22Rv1 (cell line): ENCODE measurements at regions not wholly inside any gene's neighbourhood (a gene's known extent, or its start where the extent isn't known, plus 50 kb on each side); places are given as distances from the start of the nearest gene placed in this dataset.

Experiments
- H3K27ac ChIP-seq: fragments of 450-650 bp; 2 replicates; pipeline ENCODE4 v1.5.1; 2017
- ZFX ChIP-seq: fragments of 450-650 bp; IDR thresholded peaks from 2 replicates; pipeline ENCODE4 v1.6.1; 2017; ENCODE audit warnings: antibody characterized with exemption, borderline replicate concordance
- TF ChIP-seq, protein P1 (sequence below): fragments of 450-650 bp; IDR thresholded peaks from 2 replicates; pipeline ENCODE4 v1.5.1; 2017; ENCODE audit warnings: mild to moderate bottlenecking

DNA sequence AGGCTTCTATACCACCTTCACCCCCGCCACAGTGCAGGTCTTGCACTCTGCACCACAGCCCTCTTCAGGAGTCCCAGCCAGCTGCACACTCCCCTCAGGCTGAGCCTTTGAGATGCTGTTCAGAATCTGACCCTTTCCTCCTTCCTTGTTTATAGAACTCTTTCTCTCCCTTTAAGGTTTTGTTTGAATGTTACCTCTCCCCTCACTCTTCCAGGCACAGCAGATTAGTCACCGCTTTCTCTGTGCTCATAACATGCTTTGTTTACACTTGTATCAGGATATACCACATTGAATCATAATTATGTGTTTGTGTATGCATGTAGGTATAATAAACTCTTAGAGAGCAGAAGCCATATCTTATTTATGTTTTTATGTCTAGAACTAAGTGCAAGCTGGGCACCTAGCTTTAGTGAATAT lies 168.4 kb upstream of the BCL6 start:
- no peak overlapping the region for H3K27ac ChIP-seq
- TF ChIP-seq, protein P1, sequence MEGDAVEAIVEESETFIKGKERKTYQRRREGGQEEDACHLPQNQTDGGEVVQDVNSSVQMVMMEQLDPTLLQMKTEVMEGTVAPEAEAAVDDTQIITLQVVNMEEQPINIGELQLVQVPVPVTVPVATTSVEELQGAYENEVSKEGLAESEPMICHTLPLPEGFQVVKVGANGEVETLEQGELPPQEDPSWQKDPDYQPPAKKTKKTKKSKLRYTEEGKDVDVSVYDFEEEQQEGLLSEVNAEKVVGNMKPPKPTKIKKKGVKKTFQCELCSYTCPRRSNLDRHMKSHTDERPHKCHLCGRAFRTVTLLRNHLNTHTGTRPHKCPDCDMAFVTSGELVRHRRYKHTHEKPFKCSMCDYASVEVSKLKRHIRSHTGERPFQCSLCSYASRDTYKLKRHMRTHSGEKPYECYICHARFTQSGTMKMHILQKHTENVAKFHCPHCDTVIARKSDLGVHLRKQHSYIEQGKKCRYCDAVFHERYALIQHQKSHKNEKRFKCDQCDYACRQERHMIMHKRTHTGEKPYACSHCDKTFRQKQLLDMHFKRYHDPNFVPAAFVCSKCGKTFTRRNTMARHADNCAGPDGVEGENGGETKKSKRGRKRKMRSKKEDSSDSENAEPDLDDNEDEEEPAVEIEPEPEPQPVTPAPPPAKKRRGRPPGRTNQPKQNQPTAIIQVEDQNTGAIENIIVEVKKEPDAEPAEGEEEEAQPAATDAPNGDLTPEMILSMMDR: no peak
- TF ChIP-seq ZFX: no peak

DNA sequence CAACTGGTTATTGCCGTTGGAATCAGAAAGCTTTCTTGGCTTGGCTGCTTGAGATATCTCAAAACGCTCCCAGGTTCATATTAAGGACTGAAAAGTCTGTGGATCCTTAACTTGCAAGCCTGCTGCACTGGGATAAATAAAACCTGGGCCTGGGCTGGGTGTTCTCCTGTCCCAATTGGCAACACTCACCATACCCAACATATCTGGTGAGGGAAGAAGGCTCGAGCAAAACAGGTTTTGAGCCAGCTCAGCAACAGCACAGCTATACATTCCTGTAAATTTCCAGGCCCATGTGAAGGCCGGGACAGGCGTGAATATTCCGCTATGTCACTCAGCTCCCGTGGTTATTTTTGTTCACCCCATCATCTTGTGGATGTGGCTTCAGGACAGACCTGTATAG lies 169.0 kb upstream of the BCL6 start:
- H3K27ac ChIP-seq: no peak overlapping the region
- no peak for TF ChIP-seq ZFX
- TF ChIP-seq, protein P1: no peak

DNA sequence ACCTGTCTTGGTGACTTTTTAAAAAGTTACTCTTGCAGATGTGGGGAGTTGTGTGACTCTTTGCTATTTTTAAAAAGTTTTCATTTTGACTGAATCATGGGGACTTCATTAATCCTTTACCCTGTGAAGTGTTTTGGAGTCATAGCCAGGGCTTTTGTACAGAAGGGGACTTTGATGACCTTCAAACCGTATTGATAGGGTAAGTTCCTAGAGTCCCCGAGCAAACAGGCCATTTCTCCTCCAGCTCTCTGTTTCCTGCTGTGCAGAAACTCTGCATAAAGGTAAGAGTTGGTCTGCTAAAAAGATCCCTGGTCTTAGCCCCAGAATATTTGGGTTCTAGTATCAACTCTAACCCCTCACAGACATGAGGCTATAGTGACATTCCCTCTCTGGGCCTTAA lies 170.8 kb upstream of the BCL6 start:
- H3K27ac ChIP-seq: no peak overlapping the region
- TF ChIP-seq, protein P1: no peak
- TF ChIP-seq ZFX: no peak

DNA sequence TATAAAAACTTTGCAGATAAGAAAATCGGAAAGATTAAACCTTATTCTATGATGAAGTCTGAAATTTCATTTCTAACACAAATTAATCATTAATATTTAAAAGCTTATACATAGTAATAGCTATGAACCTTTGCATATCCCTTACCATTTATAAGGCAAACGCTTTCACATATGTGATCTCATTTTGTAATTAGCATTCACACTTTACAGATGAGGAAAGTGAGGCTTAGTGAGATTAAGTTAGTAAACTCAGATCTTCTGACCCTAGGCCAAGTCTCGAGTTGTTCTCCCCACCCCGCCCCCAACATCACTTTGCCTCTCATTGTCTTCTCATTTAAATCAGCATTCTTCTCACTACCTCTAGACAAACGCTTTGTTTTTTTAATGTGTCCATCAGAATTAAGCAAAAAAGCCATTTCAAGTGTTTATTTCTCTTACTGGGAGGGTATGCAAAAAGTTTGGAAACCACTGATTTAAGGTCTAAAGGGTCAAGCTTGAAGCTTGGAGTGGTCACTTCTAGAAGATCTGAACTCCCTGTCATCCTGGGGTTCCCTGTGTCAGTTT lies 172.9 kb upstream of the BCL6 start:
- H3K27ac ChIP-seq: no peak overlapping the region
- TF ChIP-seq, protein P1: no peak
- no peak for TF ChIP-seq ZFX

DNA sequence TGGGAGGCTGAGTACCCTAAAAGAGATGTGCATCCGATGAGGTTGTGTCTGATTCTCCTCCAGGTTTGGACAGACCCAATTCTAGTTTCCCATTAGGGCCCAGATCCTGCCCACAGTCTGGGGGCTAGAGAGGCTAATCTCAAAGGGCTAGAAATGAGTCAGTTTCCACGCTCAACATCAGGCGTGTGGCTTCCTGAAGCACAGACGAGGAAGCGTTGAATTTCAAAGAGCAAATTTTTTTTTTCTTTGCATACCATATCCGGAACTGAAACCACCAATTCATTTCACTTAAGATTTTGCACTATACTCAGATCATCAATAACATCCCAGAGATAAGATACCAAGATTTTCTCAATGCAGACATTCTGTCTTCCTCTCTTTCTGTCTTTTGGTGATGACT lies 173.8 kb upstream of the BCL6 start:
- TF ChIP-seq ZFX: no peak
- TF ChIP-seq, protein P1: no peak
- no peak overlapping the region for H3K27ac ChIP-seq

DNA sequence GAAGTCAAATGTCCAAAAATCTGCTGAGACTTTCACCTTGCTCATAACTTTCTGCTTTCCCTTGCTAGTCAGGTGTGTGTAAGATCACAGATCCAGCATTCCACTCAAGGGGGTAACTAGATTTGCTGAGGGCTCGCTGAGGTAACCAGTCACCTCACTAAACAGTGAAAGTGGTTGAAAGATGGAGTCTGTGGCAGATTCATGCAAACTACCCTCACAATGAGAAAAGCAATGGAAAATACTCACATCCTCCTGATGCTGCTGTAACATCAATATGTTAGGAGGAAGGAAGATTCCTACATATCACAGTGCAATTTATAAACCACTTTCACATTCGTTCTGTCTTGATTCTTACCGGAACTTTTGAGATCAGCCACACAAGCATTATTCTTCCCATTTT lies 174.3 kb upstream of the BCL6 start:
- TF ChIP-seq, protein P1: no peak
- TF ChIP-seq ZFX: no peak
- no peak overlapping the region for H3K27ac ChIP-seq

DNA sequence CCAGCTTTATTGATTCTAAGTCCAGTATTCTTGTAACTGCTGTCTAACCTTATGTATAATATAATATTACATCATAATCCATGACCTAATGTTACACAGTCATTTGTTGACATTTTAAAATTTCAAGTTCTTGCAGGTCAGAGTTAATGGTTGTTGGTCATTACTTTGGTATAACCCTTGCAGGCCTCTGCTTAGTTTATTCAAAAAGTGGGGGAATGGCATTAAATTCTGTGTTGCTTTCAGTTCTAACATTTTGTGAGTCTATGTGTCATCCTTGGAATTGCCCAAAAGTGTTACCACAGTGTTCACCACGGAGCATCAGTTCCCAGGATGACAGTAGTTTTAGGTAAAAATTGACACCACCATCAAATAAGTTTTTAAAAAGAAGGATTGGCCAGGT lies 174.8 kb upstream of the BCL6 start:
- no peak overlapping the region for H3K27ac ChIP-seq
- TF ChIP-seq, protein P1: no peak
- TF ChIP-seq ZFX: no peak
